ENCODE measurements at regions not wholly inside any gene's neighbourhood (a gene's known extent, or its start where the extent isn't known, plus 50 kb on each side); places are given as distances from the start of the nearest gene placed in this dataset.

DNA sequence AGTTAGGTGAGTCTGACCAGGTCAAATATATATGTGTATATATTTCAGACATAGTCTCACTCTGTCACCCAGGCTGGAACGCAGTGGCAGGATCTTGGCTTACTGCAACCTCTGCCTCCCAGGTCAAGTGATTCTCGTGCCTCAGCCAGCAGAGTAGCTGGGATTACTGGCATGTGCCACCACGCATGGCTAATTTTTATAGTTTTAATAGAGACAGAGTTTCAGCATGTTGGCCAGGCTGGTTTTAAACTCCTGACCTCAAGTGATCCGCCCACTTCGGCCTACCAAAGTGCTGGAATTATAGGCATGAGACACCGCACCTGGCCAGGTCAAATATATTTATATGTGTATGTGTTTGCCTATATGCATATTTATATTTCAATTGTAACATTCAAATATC is 581.5 kb upstream of the B3GALT2 start:
- no peaks in the 10 kb centered on the region for H3K27me3 ChIP-seq (ENCODE audit: insufficient read depth, low read length)
- H3K4me3 ChIP-seq (ENCODE audit: low read length) = no peak overlapping the region
- no peaks in the 10 kb centered on the region for H3K9me3 ChIP-seq (ENCODE audit: low read depth, low read length)
- no peaks in the 10 kb centered on the region for H3K4me1 ChIP-seq (ENCODE audit: insufficient read depth, low read length)

DNA sequence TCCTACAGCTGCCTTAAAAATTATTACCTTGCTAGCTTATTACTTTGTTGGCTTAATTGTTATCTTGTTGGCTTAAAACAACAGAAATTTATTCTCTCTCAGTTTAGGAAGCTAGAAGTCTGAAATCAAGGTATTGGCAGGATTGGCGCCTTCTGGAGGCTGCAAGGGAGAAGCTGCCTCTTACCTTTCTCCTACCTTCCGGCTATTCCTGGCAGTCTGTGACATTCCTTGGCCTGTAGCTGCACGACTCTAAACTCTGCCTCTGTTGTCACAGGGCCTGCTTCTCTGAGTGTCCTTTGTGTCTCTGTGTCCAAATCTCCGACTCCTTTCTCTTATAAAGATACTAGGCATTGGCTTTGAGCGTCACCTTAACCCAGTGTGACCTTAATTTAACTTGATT is 579.9 kb upstream of the B3GALT2 start:
- Histone ChIP-seq H3K9me3 (ENCODE audit: low read depth, low read length) (no peaks in the 10 kb centered on the region), H3K4me1 (ENCODE audit: insufficient read depth, low read length) (no peaks in the 10 kb centered on the region), H3K4me3 (ENCODE audit: low read length) (no peak overlapping the region), H3K27me3 (ENCODE audit: insufficient read depth, low read length) (no peaks in the 10 kb centered on the region)

DNA sequence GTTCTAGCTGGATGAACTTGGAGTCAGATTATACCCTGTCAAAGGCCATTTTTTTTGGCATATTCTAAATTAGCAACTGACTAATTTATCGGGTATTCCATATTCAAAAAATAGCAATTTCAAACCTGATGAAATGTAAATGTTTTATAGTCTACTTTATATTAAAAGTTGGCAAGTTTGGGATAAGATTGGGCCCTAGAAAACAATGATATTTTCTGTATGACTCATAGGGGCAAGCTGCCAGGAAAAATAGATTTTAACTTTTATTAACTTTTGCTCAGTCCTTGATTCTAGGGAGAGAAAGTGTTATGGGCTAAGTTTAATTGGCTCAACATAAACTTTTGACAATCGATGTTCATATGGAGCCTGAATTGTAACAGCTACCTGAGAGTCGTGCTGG is 576.9 kb upstream of the B3GALT2 start:
- Histone ChIP-seq H3K27me3 (ENCODE audit: insufficient read depth, low read length) (no peaks in the 10 kb centered on the region), H3K4me1 (ENCODE audit: insufficient read depth, low read length) (no peaks in the 10 kb centered on the region), H3K4me3 (ENCODE audit: low read length) (no peak overlapping the region), H3K9me3 (ENCODE audit: low read depth, low read length) (no peaks in the 10 kb centered on the region)

DNA sequence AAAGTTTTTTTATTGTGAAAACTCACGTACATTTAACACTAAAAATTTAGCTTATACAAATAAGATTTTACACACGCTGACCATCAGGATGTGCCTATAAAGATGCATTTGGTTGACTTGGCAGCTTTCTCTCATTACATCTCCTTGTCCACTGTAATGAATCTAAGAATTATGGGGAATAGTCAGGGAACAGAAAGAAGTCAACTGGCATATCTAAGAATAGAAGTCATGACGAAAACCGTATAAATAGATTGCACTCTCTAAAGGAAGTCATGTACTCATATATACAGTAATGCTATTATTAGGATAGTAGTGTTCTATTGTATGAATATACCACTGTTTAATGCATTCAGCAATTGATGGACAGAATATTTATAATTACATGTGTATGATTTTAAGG is 575.8 kb upstream of the B3GALT2 start:
- Histone ChIP-seq H3K4me3 (ENCODE audit: low read length) (no peak overlapping the region), H3K9me3 (ENCODE audit: low read depth, low read length) (no peaks in the 10 kb centered on the region), H3K27me3 (ENCODE audit: insufficient read depth, low read length) (no peaks in the 10 kb centered on the region), H3K4me1 (ENCODE audit: insufficient read depth, low read length) (no peaks in the 10 kb centered on the region)

DNA sequence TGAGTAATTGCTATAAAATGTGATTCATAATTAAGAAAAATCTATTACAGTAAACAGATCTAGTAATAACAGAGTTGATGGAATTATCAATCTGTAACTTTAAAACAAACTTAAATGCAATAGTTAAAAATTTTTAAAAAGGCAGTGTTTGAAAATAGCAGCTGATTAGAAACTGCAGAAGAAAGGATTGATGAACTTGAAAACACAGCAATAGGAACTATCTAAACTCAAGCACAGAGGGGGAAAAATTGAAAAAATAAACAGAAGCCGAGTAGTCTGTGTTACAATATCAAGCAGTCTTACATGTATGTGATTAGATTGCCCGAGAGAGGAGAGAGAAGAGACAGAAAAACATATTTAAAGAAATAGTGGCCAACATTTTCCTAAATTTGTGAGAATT is 569.0 kb upstream of the B3GALT2 start:
- Histone ChIP-seq H3K27me3 (ENCODE audit: insufficient read depth, low read length) (no peaks in the 10 kb centered on the region), H3K4me3 (ENCODE audit: low read length) (no peak overlapping the region), H3K9me3 (ENCODE audit: low read depth, low read length) (no peaks in the 10 kb centered on the region), H3K4me1 (ENCODE audit: insufficient read depth, low read length) (no peaks in the 10 kb centered on the region)

DNA sequence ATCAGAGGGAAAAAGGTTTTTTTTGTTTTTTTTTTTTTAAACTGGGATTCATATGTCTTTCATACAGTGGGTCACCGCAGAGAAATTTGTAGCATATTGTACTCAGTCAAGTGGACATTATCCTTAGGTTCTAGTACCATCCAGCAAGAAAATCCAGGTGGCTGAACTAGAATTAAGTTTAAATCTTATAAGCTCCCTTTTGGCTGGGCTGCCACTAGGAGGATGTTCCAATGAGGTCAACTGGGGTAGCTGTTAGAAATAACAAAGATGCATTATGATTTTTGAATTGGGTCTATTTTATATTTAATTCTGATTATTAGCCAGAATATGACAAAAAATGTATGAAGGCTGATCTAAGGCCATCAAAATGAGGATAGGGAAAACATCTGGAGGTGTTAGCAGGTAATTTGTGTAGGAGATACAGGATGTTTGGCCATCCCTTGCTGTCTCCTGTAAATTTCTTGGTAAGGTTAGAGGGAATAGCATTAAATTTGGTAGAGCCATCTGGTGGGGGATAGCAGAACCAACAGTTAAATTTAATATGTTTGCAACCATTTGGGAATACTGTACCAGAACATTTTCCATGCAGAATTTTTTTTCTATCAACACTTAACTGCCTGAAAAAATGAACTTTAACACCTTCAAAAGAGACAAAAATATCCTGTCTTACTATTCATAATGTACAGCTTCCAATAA is 568.5 kb upstream of the B3GALT2 start:
- no peaks in the 10 kb centered on the region for H3K4me1 ChIP-seq (ENCODE audit: insufficient read depth, low read length)
- no peaks in the 10 kb centered on the region for H3K9me3 ChIP-seq (ENCODE audit: low read depth, low read length)
- no peaks in the 10 kb centered on the region for H3K27me3 ChIP-seq (ENCODE audit: insufficient read depth, low read length)
- no peak overlapping the region for H3K4me3 ChIP-seq (ENCODE audit: low read length)

DNA sequence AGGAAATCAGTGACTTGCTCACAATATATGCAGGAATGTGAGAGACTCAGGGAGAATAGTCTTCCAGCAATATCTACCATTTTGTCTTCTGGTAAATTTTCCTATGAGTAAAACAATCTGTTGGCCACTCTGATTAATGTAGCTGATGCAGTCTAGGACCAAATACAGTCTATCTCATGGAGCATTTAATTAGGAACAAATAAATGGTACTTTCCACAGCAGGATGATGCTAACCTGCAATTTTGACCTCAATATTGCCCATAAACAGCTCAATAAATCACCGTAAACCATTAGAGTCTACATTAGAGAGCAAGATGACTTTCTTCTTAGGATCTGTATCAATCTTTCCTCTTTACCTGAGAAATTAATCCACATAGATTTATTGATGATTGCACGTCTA is 567.7 kb upstream of the B3GALT2 start:
- Histone ChIP-seq H3K27me3 (ENCODE audit: insufficient read depth, low read length) (no peaks in the 10 kb centered on the region), H3K9me3 (ENCODE audit: low read depth, low read length) (no peaks in the 10 kb centered on the region), H3K4me1 (ENCODE audit: insufficient read depth, low read length) (no peaks in the 10 kb centered on the region), H3K4me3 (ENCODE audit: low read length) (no peak overlapping the region)

DNA sequence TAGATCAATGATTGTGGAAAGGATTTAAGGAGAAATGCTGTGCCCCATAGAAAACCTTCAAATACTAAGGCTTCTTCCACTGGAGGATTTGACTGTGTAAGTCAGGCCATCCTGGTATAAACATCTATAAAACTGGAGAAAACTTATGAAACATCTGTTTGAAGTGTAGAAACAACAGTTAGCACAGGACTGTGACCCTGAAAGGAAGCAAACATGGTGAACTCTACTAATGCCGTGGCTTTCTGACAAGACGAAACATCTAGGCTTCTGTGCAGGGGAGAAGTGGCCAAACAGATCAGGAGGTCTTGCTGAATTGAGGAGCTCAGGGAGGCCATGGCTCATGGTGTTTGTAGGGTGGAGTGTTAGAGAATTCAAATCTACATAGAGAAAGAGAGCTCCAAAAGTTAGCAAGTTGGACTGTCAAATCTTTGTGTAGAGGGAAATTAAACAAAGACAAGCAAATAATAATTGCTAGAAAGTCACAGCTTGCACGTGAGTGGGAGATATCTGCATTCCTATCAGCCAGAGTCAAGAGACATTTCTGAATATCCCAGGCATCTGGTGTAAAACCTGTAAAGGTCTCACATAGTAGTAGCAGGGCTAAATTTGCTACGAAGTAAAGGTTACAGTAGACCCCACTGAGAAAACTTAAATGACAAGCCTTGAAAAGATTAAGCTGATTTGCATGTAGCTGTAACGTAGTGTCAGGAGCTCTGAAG is 566.8 kb upstream of the B3GALT2 start:
- H3K27me3 ChIP-seq (ENCODE audit: insufficient read depth, low read length) = no peaks in the 10 kb centered on the region
- no peaks in the 10 kb centered on the region for H3K9me3 ChIP-seq (ENCODE audit: low read depth, low read length)
- H3K4me3 ChIP-seq (ENCODE audit: low read length) = no peak overlapping the region

DNA sequence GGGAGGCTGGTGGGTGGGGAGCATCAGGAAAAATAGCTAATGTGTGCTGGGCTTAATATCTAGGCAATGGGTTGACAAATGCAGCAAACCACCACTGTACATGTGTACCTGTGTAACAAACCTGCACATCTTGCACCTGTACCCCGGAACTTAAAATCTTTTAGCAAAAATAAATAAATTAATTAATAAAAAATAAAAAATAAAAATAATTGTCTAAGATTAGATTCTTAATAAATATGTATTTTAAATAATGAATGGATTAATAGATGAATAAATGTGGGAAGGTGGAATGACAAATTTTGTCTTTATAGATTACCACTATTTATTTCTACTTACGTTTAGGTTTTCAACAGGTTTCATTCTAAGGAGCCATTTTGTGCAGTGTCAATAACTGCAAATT is 563.5 kb upstream of the B3GALT2 start:
- no peaks in the 10 kb centered on the region for H3K27me3 ChIP-seq (ENCODE audit: insufficient read depth, low read length)
- H3K4me3 ChIP-seq (ENCODE audit: low read length) = no peak overlapping the region
- no peaks in the 10 kb centered on the region for H3K4me1 ChIP-seq (ENCODE audit: insufficient read depth, low read length)
- no peaks in the 10 kb centered on the region for H3K9me3 ChIP-seq (ENCODE audit: low read depth, low read length)

More for the DNA sequence above, 566.8 kb upstream of the B3GALT2 start:
- no peaks in the 10 kb centered on the region for H3K4me1 ChIP-seq (ENCODE audit: insufficient read depth, low read length)

DNA sequence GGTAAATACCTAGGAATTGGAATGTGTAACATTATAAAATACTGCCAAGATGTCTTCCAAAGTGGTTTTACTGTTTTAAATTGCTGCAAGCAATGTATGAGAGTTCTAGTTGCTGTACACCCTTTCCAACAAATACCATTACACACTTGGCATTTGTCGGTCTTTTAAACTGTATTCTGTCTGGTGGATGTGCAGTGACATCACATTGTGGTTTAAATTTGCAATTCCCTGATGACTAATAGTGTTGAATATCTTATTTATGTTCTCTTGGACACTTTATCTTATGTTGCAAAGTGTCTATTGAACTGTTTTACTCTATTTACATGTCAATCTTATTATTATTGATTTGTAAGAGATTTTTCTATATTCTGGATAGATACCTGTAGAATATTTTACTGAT is 561.2 kb upstream of the B3GALT2 start:
- Histone ChIP-seq H3K27me3 (ENCODE audit: insufficient read depth, low read length) (no peaks in the 10 kb centered on the region), H3K9me3 (ENCODE audit: low read depth, low read length) (no peaks in the 10 kb centered on the region), H3K4me3 (ENCODE audit: low read length) (no peak overlapping the region), H3K4me1 (ENCODE audit: insufficient read depth, low read length) (no peaks in the 10 kb centered on the region)

DNA sequence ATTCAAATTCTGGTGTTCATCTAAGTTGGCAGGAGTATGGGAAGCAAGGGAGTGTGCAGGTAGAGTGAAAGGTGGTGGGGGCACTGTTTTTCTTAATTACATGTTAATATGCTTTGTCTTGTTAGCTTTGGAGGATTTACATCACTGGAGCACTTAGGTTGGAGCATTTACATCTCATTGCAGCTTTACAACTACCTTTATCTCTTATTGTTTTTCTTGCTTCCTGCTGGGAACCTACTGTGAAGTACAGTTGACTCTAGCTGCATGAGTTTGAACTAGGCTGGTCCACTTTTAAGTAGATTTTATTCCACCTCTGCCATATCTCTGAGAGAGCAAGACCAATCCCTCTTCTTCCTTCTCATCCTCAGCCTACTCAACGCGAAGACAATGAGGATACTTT is 554.8 kb upstream of the B3GALT2 start:
- H3K4me1 ChIP-seq (ENCODE audit: insufficient read depth, low read length) = no peaks in the 10 kb centered on the region
- H3K9me3 ChIP-seq (ENCODE audit: low read depth, low read length) = no peaks in the 10 kb centered on the region
- H3K27me3 ChIP-seq (ENCODE audit: insufficient read depth, low read length) = no peaks in the 10 kb centered on the region
- no peak overlapping the region for H3K4me3 ChIP-seq (ENCODE audit: low read length)

DNA sequence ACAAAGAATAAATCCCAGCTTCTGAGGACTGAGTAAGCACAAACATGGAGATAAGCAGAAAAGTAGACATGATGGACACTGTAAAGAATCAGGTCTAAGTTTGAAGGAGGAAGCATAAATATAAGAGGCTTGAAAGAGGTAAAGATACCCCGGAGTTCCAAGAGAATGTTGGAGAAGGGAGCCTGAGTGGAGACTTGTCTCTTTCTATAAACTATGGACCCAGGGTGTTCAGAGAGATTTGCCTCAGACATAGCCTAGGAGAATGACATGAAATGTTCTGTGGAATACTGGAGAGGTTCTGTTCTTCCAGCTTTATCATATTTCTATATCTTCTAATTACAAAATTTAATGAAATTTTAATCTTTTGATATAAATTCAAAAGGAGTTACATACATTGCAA is 554.3 kb upstream of the B3GALT2 start:
- no peaks in the 10 kb centered on the region for H3K9me3 ChIP-seq (ENCODE audit: low read depth, low read length)
- no peak overlapping the region for H3K4me3 ChIP-seq (ENCODE audit: low read length)
- no peaks in the 10 kb centered on the region for H3K27me3 ChIP-seq (ENCODE audit: insufficient read depth, low read length)
- H3K4me1 ChIP-seq (ENCODE audit: insufficient read depth, low read length) = no peaks in the 10 kb centered on the region

DNA sequence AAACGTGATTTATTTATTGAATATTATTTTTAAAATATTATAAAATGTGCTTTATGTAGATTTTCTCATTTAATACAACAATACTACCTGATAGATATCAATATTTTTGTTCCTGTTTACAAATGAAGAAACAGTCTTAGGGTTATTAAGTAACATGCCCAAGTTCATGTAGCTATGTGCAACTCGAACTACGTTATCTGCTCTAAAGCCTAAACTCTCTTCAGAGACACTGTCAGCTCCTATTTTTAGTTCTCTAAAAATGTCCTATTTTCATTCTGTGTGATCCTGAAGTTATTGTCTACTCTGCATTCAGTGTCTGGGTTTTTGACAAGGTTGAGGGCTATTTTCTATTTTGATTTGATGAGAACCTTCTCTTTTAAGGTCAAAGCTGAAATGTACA is 550.1 kb upstream of the B3GALT2 start:
- Histone ChIP-seq H3K4me3 (ENCODE audit: low read length) (no peak overlapping the region), H3K27me3 (ENCODE audit: insufficient read depth, low read length) (no peaks in the 10 kb centered on the region), H3K4me1 (ENCODE audit: insufficient read depth, low read length) (no peaks in the 10 kb centered on the region), H3K9me3 (ENCODE audit: low read depth, low read length) (no peaks in the 10 kb centered on the region)

DNA sequence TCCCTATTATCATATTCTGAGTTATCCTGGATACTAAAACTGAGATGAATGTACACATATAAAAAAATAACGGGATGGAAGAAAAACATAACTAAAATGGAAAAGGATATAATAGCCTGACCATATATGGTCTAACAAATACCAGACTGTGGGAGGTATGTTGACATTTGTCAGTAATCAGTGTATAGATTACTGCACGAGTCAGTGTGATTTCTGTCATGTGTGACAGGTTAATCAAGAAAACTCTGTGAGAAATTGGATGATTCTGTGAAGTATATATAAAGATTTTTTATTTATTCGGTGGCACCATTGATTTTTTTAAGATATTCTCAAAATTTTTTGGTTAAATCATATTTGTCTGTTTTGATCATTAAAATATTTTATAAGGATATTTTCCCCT is 547.3 kb upstream of the B3GALT2 start:
- no peaks in the 10 kb centered on the region for H3K4me1 ChIP-seq (ENCODE audit: insufficient read depth, low read length)
- H3K9me3 ChIP-seq (ENCODE audit: low read depth, low read length) = no peaks in the 10 kb centered on the region
- no peaks in the 10 kb centered on the region for H3K27me3 ChIP-seq (ENCODE audit: insufficient read depth, low read length)
- no peak overlapping the region for H3K4me3 ChIP-seq (ENCODE audit: low read length)

DNA sequence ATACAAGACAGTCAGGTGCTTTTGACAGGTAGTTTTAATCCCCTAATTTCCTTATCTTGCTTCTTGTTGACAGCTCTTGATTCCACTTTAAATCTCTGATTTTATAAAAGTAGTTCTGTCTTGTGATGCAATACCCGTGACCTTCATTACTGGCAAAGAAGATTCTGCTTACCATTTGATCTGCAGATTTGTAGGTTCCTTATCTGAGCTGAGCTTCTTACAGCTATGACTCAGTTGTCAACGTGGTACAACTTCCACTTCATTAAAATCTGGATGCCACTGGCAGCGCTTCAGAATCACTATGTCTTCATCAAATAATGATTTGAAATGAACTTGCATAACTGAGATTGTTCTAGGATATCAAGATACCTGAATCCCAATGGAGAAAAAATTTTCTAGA is 543.6 kb upstream of the B3GALT2 start:
- no peaks in the 10 kb centered on the region for H3K9me3 ChIP-seq (ENCODE audit: low read depth, low read length)
- no peaks in the 10 kb centered on the region for H3K27me3 ChIP-seq (ENCODE audit: insufficient read depth, low read length)
- no peak overlapping the region for H3K4me3 ChIP-seq (ENCODE audit: low read length)
- H3K4me1 ChIP-seq (ENCODE audit: insufficient read depth, low read length) = no peaks in the 10 kb centered on the region

DNA sequence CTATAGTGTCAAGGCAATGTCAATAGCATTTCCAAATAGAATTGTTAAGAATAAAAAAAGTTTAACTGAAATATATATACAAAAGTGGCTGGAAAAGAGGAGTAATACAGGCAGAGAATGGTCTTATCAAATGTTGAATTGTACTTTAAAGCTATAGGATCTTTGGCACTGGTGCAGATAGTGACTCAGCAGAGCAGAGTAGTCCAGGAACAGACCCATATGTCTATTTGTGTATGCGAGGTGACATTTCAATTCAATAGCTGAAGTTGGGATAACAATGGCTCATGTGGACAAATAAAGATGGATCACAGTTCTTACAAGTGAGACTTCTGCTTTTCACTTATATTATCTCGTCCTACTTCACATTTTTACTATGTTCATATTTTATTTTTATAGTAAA is 543.0 kb upstream of the B3GALT2 start:
- Histone ChIP-seq H3K4me3 (ENCODE audit: low read length) (no peak overlapping the region), H3K27me3 (ENCODE audit: insufficient read depth, low read length) (no peaks in the 10 kb centered on the region), H3K4me1 (ENCODE audit: insufficient read depth, low read length) (no peaks in the 10 kb centered on the region), H3K9me3 (ENCODE audit: low read depth, low read length) (no peaks in the 10 kb centered on the region)

All from mononuclear cell (primary cell).